ENCODE measurements at regions not wholly inside any gene's neighbourhood (a gene's known extent, or its start where the extent isn't known, plus 50 kb on each side); places are given as distances from the start of the nearest gene placed in this dataset.

DNA sequence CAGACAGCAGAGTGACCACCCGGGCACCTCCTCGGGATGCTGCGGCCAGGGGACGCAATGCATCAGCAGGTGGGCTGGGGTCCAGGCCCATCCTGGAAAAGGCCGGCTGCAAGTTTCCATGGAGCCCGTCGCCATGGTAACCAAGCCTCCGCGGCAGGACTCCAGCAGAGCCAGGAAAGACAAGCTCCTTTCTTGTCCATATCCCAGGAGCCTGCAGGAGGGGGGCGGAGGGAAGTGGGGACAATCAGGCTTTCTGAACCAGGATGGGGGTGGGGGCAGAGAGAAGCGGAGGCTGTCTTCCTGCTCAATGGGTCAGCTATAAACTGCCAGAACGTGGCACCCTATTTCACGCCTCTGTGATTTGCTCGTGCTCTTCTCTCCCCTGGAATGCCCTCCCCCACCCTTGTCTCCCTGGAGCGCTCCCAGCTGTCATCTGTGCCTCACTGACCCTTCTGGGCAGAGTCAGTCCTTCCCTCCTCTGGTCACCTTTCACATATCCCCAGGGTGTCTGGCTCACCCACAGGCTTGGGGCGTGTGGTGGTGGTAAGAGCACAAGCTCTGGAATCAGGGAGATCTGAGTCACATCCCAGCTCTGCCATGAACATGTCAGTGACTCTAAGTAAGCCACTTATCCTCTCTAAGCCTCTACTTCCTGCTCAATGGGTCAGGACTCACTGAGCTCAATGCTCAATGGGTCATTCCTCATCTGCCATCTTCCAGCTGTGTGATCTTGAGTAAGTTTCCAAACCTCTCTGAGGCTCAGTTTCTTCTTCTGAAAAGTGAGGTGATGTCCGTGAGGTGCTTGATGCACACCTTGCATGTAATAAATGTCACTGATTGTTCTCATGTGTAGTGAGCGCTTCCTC lies 58.9 kb upstream of the LAPTM5 start:
- FAIRE-seq (no peak), ATAC-seq (no peak), DNase-seq (ENCODE audit: low read depth, low spot score) (no peak)
- no peaks in the 10 kb centered on the region for H3K79me2 ChIP-seq (ENCODE audit: control insufficient read depth, insufficient read depth, low read length)
- POLR2A ChIA-PET: interaction anchor here (0.6 kb wide), 1 partner anchor 375 kb away, joined by 3 read pairs; no protein-coding TSS in a partner anchor
- no peaks in the 10 kb centered on the region for H3K9me3 ChIP-seq (replicated peaks; ENCODE audit: control insufficient read depth, insufficient read depth, low read length)
- SMC1A ChIA-PET (ENCODE audit: uncharacterized antibody, unreplicated experiment): interaction anchor here (1.5 to 1.9 kb wide), 2 partner anchors 10 to 15 kb away, joined by 5 to 6 read pairs; no protein-coding TSS in a partner anchor
- no peak overlapping the region for H3K9ac ChIP-seq (ENCODE audit: control insufficient read depth, insufficient read depth, low read length)
- intact Hi-C loops (cut with micrococcal nuclease; ENCODE audit: unreplicated experiment): no loop called here
- no TSS peak for BruUV-seq (replicated peaks)
- peaks cover 13 to 16% of the 10 kb centered on the region in 2 experiments for H3K27me3 ChIP-seq (replicated peaks in 1 of 2; ENCODE audit: control insufficient read depth in 2 of 2, insufficient read depth in 2 of 2, low read length in 1 of 2)
- in situ Hi-C loops (cut with MboI): no loop called here
- H3K4me1 ChIP-seq (ENCODE audit: control insufficient read depth, insufficient read depth, low read length): no peaks in the 10 kb centered on the region
- H4K20me1 ChIP-seq (ENCODE audit: control insufficient read depth, insufficient read depth): no peaks in the 10 kb centered on the region
- H3K36me3 ChIP-seq (ENCODE audit: control insufficient read depth in 2 of 2, insufficient read depth in 2 of 2, low read length in 1 of 2): no peaks in the 10 kb centered on the region
- no peak overlapping the region for H2AFZ ChIP-seq (ENCODE audit: control insufficient read depth, low read depth, low read length)
- H3K27ac ChIP-seq (ENCODE audit: control insufficient read depth, insufficient read depth): no peak overlapping the region
- RAD21 ChIA-PET (ENCODE audit: unreplicated experiment): no interaction called here
- no peak overlapping the region for H3K4me3 ChIP-seq
- no peak for TF ChIP-seq RELA (IDR thresholded peaks at IDR 0.05; ENCODE audit: borderline replicate concordance, partially characterized antibody)
- TF ChIP-seq SRF (IDR thresholded peaks at IDR 0.05; ENCODE audit: low read depth in 2 of 2, low read length in 2 of 2): no peak
- no peak for TF ChIP-seq RUNX3 (IDR thresholded peaks at IDR 0.05; ENCODE audit: low read length)
- TF ChIP-seq LARP7 (IDR thresholded peaks at IDR 0.05): no peak
- no peak for TF ChIP-seq ZNF274 (IDR thresholded peaks at IDR 0.05; ENCODE audit: insufficient read depth, insufficient read length)
- no peak for TF ChIP-seq SIN3A (IDR thresholded peaks at IDR 0.05; ENCODE audit: low read depth, low read length)
- TF ChIP-seq, protein P1, sequence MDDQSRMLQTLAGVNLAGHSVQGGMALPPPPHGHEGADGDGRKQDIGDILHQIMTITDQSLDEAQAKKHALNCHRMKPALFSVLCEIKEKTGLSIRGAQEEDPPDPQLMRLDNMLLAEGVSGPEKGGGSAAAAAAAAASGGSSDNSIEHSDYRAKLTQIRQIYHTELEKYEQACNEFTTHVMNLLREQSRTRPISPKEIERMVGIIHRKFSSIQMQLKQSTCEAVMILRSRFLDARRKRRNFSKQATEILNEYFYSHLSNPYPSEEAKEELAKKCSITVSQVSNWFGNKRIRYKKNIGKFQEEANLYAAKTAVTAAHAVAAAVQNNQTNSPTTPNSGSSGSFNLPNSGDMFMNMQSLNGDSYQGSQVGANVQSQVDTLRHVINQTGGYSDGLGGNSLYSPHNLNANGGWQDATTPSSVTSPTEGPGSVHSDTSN (IDR thresholded peaks at IDR 0.05; ENCODE audit: insufficient replicate concordance, low read depth, low read length): no peak
- H3K4me2 ChIP-seq (ENCODE audit: control insufficient read depth, insufficient read depth): no peak overlapping the region
- 27% methylated on average over 16 of the region's 18 CpGs for WGBS (ENCODE audit: insufficient coverage, insufficient replicate concordance, low lambda C conversion rate, missing lambda C conversion rate)
- CTCF ChIA-PET: interaction anchor here (0.6 to 2.0 kb wide), 2 partner anchors 15 to 94 kb away, joined by 3 to 8 read pairs; no protein-coding TSS in a partner anchor

Data from GM12878 (cell line).